Astrocyte of the cerebellum (primary cell): ENCODE measurements at regions not wholly inside any gene's neighbourhood (a gene's known extent, or its start where the extent isn't known, plus 50 kb on each side); places are given as distances from the start of the nearest gene placed in this dataset.
"Not testable (repeated sequence)": the region's sequence is repeated elsewhere in the genome, so short reads cannot be mapped to it uniquely, and the experiment has no call there.

Experiments used
- DNase-seq: peaks from one replicate; pipeline ENCODE4 v3.0.0-alpha.2; 2011; ENCODE audit warnings: low read depth
- H3K4me3 ChIP-seq: 2 replicates; pipeline ENCODE4 v1.5.1; 2011; ENCODE audit warnings: mild to moderate bottlenecking, low read depth, low read length, moderate library complexity
- CTCF ChIP-seq: IDR thresholded peaks from 2 replicates; pipeline ENCODE4 v1.5.1; 2012; ENCODE audit warnings: low read length, low read depth, moderate library complexity, mild to moderate bottlenecking; ENCODE audit errors: missing control alignments
- in situ Hi-C: cut with HindIII; loops from 2 replicates; pipeline ENCODE4 v1.10.0; 2017; ENCODE audit warnings: low sequenced_read_pairs

DNA sequence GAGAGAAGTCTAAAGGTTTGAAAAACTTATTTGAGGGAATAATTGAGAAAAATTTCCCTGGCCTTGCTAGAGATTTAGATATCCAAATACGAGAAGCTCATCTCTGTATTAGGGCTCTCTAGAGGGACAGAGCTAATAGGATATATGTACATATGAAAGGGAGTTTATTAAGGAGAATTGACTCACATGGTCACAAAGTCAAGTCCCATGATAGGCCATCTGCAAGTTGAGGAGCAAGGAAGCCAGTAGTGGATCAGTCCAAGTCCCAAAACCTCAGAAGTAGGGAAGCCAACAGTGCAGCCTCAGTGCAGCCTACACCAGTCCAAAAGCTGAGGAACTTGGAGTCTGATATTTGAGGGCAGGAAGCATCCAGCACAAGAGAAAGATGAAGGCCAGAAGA, 126.7 kb downstream of the PJA2 start:
- not testable (repeated sequence) for H3K4me3 ChIP-seq, DNase-seq
- in situ Hi-C loops: loop anchor here (10.0 kb wide), 1 partner anchor 48 kb away; no protein-coding TSS in a partner anchor

GRCh38 chr5:109281136-109281690, 128.6 kb downstream of the PJA2 start:
- no peak for TF ChIP-seq CTCF
- no peak for DNase-seq
- H3K4me3 ChIP-seq: no peak overlapping the region
- in situ Hi-C loops: loop anchor here (10.0 kb wide), 1 partner anchor 46 kb away; no protein-coding TSS in a partner anchor

DNA sequence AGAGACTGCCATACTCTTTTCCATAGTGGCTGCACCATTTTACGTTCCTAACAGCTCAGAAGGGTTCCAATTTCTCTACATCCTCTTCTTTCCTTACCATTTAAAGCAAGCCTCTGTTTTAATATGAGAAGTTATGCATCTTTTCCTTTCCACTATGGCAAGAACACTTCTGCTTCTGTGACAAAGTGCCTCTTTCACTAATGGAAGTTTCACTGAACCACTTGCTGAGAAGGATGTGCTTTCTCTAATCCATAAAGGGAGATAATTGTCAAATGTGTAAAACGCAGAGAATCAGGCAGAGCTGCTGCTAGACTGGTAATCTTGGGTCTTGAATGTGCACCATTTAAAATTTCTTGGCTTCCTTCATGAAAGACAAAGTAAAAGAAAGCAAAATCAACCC, 131.6 kb downstream of the PJA2 start:
- no peak overlapping the region for H3K4me3 ChIP-seq
- DNase-seq: no peak
- in situ Hi-C loops: no loop called here
- TF ChIP-seq CTCF: no peak

DNA sequence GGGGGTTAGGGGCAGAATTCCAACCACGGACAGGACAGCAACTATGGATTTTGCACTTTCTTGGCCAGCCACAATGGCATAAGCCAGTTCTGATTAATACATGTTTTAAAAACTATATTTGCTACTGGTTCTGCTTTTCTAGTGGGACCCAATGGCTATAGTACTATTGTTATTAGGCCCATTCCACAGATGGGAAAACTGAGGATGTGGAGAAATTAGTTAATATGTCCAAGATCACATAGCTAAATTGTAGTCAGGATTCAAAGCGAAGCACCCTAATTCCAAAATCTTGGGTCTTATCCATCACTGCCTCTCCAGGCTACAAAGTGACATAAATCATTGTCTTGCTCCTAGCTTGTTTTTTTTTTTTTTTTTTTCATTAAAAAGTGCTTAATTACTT, 133.9 kb downstream of the PJA2 start:
- in situ Hi-C loops: no loop called here
- no peak for DNase-seq

DNA sequence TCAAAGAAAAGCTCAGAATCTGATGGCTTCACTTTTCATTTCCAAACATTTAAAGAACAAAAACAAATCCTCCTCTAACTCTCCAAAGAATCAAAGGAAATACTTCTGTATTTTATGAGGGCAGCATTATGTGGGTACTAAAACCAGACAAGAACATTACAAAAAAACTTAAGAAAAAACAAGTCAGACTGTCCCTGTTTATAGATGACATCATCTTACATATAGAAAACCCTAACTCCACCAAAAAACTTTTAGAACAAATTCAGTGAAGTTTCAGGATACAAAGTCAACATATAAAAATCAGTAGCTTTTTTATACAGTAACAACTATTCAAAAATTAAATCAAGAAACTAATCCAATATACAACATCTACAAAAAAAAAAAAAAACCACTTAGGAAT, 136.2 kb downstream of the PJA2 start:
- H3K4me3 ChIP-seq: no peak overlapping the region
- in situ Hi-C loops: no loop called here
- no peak for TF ChIP-seq CTCF
- no peak for DNase-seq

More for the DNA sequence above, 133.9 kb downstream of the PJA2 start:
- TF ChIP-seq CTCF: no peak
- no peak overlapping the region for H3K4me3 ChIP-seq

GRCh38 chr5:109267283-109267682, 142.5 kb downstream of the PJA2 start:
- H3K4me3 ChIP-seq: no peak overlapping the region
- in situ Hi-C loops: no loop called here
- DNase-seq: no peak
- TF ChIP-seq CTCF: no peak

DNA sequence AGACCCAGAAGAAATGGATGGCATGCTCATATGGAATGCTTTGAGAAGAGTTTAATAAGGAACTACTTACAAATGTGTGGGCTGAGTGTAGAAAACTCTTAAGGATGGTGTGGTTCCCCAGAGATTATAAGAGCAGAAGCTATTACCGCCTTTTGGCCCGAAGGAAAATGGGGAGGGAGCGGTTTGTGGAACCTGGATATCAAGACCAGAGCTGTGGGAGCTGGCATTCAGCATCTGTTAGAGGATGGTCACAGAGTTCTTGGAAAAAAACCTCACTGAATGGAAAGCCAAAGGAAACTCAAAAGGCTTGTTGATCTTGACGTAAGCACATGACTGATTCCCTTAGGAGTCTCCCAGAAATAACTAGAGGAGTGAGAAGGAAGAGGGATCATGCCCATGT, 151.0 kb downstream of the PJA2 start:
- in situ Hi-C loops: no loop called here
- no peak overlapping the region for H3K4me3 ChIP-seq
- TF ChIP-seq CTCF: no peak

More for the DNA sequence above, 151.0 kb downstream of the PJA2 start:
- no peak for DNase-seq
